Esophagus squamous epithelium (tissue), 5 donors: ENCODE measurements at regions not wholly inside any gene's neighbourhood (a gene's known extent, or its start where the extent isn't known, plus 50 kb on each side); places are given as distances from the start of the nearest gene placed in this dataset.
"Not testable (repeated sequence)": the region's sequence is repeated elsewhere in the genome, so short reads cannot be mapped to it uniquely, and the experiment has no call there.

Experiments
- DNase-seq: peaks from one replicate; lab custom pipeline; 2025; lab: John Stamatoyannopoulos, UW
- H3K27ac ChIP-seq, 4 donors: fragments of 200-600 bp; sonication (generic); one replicate each; pipeline ENCODE4 v1.5.1; 2016 to 2019; ENCODE audit warnings: mild to moderate bottlenecking in 1 of 4
- H3K27me3 ChIP-seq, 4 donors: fragments of 200-600 bp; sonication (generic); 1 replicate in 3 of 4; 2 replicates in 1 of 4; pipeline versions ENCODE4 v1.5.1 to v1.6.0; 2017 to 2021; ENCODE audit warnings: antibody characterized with exemption in 1 of 4
- H3K36me3 ChIP-seq, 3 donors: fragments of 200-600 bp; sonication (generic); one replicate each; pipeline ENCODE4 v1.5.1; 2016 to 2019
- H3K4me1 ChIP-seq, 3 donors: fragments of 200-600 bp; sonication (generic); one replicate each; pipeline ENCODE4 v1.5.1; 2017 to 2019
- H3K4me3 ChIP-seq, 4 donors: fragments of 200-600 bp; sonication (generic); 1 replicate in 3 of 4; 2 replicates in 1 of 4; pipeline ENCODE4 v1.5.1; 2016 to 2019; ENCODE audit warnings: mild to moderate bottlenecking in 2 of 4, moderate library complexity in 1 of 4
- H3K9me3 ChIP-seq, 3 donors: fragments of 200-600 bp; sonication (generic); one replicate each; pipeline ENCODE4 v1.5.1; 2016 to 2019
- POLR2A ChIP-seq, 4 donors: fragments of 450-650 bp; IDR thresholded peaks; one replicate each; pipeline ENCODE4 v1.6.1; 2017; ENCODE audit warnings: antibody characterized with exemption in 4 of 4, mild to moderate bottlenecking in 4 of 4, moderate library complexity in 3 of 4
- WGBS, 2 donors: methylation state at CpG; one replicate each; pipeline ENCODE4 v1.1.5; 2018; 5-methylcytosine and 5-hydroxymethylcytosine counted together
- intact Hi-C: fragments of 100-400 bp; cut with DNase I; formaldehyde crosslinking; loops from one replicate; pipeline ENCODE4 v1.15.0; 2022
- TF ChIP-seq, protein P1 (sequence below), 6 experiments: fragments of 450-650 bp in 4 of 6; fragments of 200-600 bp in 2 of 6; sonication (generic) in 2 of 6; IDR thresholded peaks; one replicate each; pipeline ENCODE4 v1.5.1; 2016 to 2019; ENCODE audit warnings: antibody characterized with exemption in 6 of 6, mild to moderate bottlenecking in 4 of 6, moderate library complexity in 4 of 6
- donor health status: DM: yes; HTN: yes; CAD: no.

DNA sequence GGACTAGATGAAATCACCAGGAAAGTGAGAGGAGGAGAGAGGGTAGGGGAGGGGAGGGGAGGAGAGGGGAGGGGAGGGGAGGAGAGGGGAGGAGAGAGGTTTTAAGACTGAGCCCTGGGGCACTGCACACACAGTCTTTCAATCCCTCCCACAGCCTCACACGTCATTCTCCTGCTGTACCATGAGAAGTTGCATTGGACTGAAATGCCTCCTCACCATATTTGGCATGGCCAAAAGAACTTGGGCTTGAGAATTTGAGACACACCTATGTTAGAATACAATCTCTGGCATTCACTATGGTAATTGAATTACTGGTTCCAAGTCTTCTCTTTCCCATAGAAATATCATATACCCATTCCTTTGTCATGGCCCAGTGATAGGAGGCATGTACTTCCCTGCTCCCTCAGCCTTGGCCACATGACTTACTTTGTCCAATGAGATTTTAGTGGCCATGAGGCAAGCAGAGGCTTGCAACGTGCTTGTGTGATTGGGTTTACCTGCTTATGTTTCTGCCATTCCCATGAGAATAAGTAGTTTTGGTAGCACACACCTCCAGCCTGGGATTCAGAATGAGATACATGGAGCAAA lies 133.3 kb upstream of the SMARCA2 start:
- Histone ChIP-seq H3K27ac (no peak overlapping the region), H3K36me3 (no peaks in the 10 kb centered on the region), H3K4me1 (no peaks in the 10 kb centered on the region), H3K9me3 (no peaks in the 10 kb centered on the region), H3K4me3 (no peak overlapping the region), H3K27me3 (no peaks in the 10 kb centered on the region)
- no peak for DNase-seq
- intact Hi-C loops, result no loop called here
- WGBS, 2 donors, result 29 to 40% methylated on average over 1 to 2 of the region's 2 CpGs
- TF ChIP-seq, protein P1, sequence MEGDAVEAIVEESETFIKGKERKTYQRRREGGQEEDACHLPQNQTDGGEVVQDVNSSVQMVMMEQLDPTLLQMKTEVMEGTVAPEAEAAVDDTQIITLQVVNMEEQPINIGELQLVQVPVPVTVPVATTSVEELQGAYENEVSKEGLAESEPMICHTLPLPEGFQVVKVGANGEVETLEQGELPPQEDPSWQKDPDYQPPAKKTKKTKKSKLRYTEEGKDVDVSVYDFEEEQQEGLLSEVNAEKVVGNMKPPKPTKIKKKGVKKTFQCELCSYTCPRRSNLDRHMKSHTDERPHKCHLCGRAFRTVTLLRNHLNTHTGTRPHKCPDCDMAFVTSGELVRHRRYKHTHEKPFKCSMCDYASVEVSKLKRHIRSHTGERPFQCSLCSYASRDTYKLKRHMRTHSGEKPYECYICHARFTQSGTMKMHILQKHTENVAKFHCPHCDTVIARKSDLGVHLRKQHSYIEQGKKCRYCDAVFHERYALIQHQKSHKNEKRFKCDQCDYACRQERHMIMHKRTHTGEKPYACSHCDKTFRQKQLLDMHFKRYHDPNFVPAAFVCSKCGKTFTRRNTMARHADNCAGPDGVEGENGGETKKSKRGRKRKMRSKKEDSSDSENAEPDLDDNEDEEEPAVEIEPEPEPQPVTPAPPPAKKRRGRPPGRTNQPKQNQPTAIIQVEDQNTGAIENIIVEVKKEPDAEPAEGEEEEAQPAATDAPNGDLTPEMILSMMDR (IDR thresholded peaks at IDR 0.05), result no peak
- no peak for TF ChIP-seq POLR2A (IDR thresholded peaks at IDR 0.05)

DNA sequence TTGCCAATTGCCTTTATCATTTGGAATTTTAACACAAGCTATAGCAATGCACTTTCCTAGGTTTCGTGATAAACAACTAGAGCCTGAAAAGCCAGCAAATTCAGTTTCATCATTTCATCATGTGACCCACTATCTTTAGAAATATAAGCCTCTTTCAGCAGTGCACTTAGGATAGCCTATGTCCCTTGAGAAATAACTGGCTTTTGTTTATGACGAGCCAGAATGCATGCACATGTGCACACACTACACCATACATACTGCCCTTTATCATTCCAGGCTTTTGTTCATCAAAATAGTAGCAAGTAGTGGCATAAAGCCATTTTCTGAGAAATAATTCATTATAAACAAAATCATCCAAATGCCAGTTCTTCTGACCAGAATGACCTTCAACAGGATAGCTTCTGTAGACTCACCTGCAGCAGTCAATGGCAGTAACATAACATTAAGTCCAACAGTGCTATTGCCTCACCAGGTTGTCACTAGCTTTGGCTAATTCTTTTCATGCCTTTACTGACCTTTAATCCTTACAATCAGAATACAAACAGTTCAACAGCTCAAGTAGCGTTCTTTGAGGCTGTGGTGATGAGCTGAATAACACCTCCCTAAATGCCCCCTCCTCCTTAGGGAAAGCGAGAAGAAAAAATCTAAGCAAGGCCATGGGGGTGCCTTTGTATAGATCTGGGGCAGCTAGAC lies 132.3 kb upstream of the SMARCA2 start:
- 65 to 69% methylated on average over 4 of the region's 4 CpGs for WGBS, 2 donors
- no peaks in the 10 kb centered on the region for H3K4me1 ChIP-seq
- no peaks in the 10 kb centered on the region for H3K36me3 ChIP-seq
- no peak overlapping the region for H3K4me3 ChIP-seq
- H3K27ac ChIP-seq, result no peak overlapping the region
- no peaks in the 10 kb centered on the region for H3K27me3 ChIP-seq
- no peak for TF ChIP-seq POLR2A (IDR thresholded peaks at IDR 0.05)
- TF ChIP-seq, protein P1 (IDR thresholded peaks at IDR 0.05), result no peak
- intact Hi-C loops, result no loop called here
- no peaks in the 10 kb centered on the region for H3K9me3 ChIP-seq
- DNase-seq, result no peak

DNA sequence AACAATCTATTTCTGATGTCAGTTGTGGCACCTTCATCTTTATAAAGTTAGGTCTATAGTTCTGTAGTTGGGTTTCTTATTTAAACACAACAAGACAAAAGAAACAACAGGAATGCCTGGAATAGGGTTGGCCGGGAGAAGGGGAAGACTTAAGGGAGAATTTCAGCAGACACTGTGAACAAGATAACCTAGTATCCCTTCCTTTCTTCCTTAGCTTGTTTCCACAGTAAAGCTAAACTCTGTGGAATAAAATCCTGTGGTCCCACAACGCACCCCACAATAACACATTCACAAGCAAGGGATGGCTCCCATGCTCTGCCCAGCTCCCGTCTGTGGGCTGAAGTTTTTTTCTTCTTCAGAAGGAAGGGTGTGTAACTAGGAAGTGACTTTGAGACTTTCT lies 124.9 kb upstream of the SMARCA2 start:
- 81 to 89% methylated on average over 3 of the region's 3 CpGs for WGBS, 2 donors
- Histone ChIP-seq H3K4me3 (no peak overlapping the region), H3K27ac (no peak overlapping the region), H3K4me1 (no peaks in the 10 kb centered on the region), H3K27me3 (no peaks in the 10 kb centered on the region), H3K36me3 (no peaks in the 10 kb centered on the region), H3K9me3 (no peaks in the 10 kb centered on the region)
- DNase-seq, result no peak
- intact Hi-C loops, result no loop called here
- TF ChIP-seq POLR2A (IDR thresholded peaks at IDR 0.05), result no peak
- TF ChIP-seq, protein P1 (IDR thresholded peaks at IDR 0.05), result no peak

DNA sequence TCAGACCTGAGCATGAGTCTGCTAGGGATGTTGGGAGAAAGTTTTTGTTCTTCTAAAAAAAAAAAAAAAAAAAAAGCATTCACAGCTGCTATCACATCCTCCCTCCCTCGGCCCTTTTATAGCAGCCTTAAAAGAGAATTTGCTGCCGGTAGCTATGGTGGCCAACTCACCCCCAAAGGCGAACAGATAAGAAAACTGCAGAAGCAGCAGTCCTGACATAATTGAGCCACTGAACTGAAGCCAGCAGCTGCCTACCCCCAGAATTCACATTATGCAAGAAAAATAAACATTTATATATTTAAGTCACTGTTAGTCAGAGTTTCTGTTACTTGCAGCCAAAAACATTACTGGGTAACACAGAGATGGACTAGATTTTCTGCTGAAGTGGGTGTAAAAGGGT lies 124.3 kb upstream of the SMARCA2 start:
- Histone ChIP-seq H3K27me3 (no peaks in the 10 kb centered on the region), H3K36me3 (no peaks in the 10 kb centered on the region), H3K4me3 (no peak overlapping the region), H3K4me1 (no peaks in the 10 kb centered on the region), H3K9me3 (no peaks in the 10 kb centered on the region), H3K27ac (no peak overlapping the region)
- intact Hi-C loops, result no loop called here
- no peak for TF ChIP-seq POLR2A (IDR thresholded peaks at IDR 0.05)
- TF ChIP-seq, protein P1 (IDR thresholded peaks at IDR 0.05), result no peak
- 73 to 77% methylated on average over 3 of the region's 3 CpGs for WGBS, 2 donors
- DNase-seq, result no peak

DNA sequence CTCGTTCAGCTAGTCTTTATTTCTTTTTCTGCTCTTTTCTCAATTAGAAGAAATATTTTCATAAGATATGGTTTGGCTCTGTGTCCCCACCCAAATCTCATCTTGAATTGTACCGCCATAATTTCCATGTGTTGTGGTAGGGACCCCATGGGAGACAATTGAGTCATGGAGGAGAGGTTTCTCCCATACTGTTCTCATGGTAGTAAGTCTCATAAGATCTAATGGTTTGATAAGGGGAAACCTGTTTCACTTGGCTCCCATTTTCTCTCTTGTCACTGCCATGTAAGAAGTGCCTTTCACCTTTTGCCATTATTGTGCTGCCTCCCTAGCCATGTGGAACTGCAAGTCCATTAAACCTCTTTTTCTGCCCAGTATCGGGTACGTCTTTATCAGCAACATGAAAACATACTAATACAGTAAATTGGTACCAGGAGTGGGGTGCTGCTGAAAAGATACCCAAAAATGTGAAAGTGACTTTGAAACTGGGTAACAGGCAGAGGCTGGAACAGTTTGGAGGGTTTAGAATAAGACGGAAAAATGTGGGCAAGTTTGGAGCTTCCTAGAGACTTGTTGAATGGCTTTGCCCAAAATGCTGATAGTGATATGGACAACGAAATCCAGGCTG lies 112.0 kb upstream of the SMARCA2 start:
- H3K27ac ChIP-seq, H3K4me1 ChIP-seq, H3K4me3 ChIP-seq, intact Hi-C loops, H3K27me3 ChIP-seq, DNase-seq, H3K36me3 ChIP-seq: not testable (repeated sequence)
- WGBS, 2 donors, result 77 to 89% methylated on average over 6 of the region's 6 CpGs
- peaks cover 0 to 17% (median 10%) of the 10 kb centered on the region in 3 donors for H3K9me3 ChIP-seq
